BJ (cell line): ENCODE measurements at regions not wholly inside any gene's neighbourhood (a gene's known extent, or its start where the extent isn't known, plus 50 kb on each side); places are given as distances from the start of the nearest gene placed in this dataset.

Experiments
- CTCF ChIA-PET: fragments of 350-600 bp; formaldehyde crosslinking; extraction: SDS; loops from one replicate; lab custom pipeline; 2021; ENCODE audit warnings: antibody characterized with exemption, inconsistent platforms; lab: Yijun Ruan, JAX
- POLR2A ChIA-PET: fragments of 300-600 bp; sonication (Branson Sonifier 250); formaldehyde crosslinking; extraction: SDS; loops from one replicate; lab custom pipeline; 2021; ENCODE audit warnings: antibody characterized with exemption; lab: Charles Lee
- DNase-seq: peaks from one replicate; pipeline ENCODE4 v3.0.0-alpha.2; 2011; ENCODE audit warnings: low read depth
- H3K27me3 ChIP-seq: 2 replicates; pipeline ENCODE4 v1.6.0; 2011; ENCODE audit warnings: low read length; ENCODE audit not compliant: control insufficient read depth, insufficient read depth
- H3K36me3 ChIP-seq: 2 replicates; pipeline ENCODE4 v1.5.1; 2011; ENCODE audit warnings: low read length; ENCODE audit not compliant: control insufficient read depth, insufficient read depth
- H3K4me3 ChIP-seq: 2 replicates; pipeline ENCODE4 v1.5.1; 2011; ENCODE audit warnings: low read depth, mild to moderate bottlenecking, control low read depth, low read length
- TF ChIP-seq, protein P1 (sequence below): IDR thresholded peaks from 2 replicates; pipeline ENCODE4 v1.5.1; 2011; ENCODE audit warnings: low read depth, mild to moderate bottlenecking, control low read depth, inconsistent platforms, low read length, moderate library complexity; ENCODE audit not compliant: insufficient read depth

- DNase-seq, result no peak
- TF ChIP-seq, protein P1, sequence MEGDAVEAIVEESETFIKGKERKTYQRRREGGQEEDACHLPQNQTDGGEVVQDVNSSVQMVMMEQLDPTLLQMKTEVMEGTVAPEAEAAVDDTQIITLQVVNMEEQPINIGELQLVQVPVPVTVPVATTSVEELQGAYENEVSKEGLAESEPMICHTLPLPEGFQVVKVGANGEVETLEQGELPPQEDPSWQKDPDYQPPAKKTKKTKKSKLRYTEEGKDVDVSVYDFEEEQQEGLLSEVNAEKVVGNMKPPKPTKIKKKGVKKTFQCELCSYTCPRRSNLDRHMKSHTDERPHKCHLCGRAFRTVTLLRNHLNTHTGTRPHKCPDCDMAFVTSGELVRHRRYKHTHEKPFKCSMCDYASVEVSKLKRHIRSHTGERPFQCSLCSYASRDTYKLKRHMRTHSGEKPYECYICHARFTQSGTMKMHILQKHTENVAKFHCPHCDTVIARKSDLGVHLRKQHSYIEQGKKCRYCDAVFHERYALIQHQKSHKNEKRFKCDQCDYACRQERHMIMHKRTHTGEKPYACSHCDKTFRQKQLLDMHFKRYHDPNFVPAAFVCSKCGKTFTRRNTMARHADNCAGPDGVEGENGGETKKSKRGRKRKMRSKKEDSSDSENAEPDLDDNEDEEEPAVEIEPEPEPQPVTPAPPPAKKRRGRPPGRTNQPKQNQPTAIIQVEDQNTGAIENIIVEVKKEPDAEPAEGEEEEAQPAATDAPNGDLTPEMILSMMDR, result no peak
- no peaks in the 10 kb centered on the region for H3K36me3 ChIP-seq
- no peak overlapping the region for H3K4me3 ChIP-seq
- CTCF ChIA-PET, result no interaction called here
- no peaks in the 10 kb centered on the region for H3K27me3 ChIP-seq
- POLR2A ChIA-PET, result no interaction called here
Observed at GRCh38 chr21:19031953-19032352, 628.4 kb upstream of the TMPRSS15 start.

- TF ChIP-seq, protein P1, result no peak
- Histone ChIP-seq H3K36me3 (no peaks in the 10 kb centered on the region), H3K27me3 (no peaks in the 10 kb centered on the region), H3K4me3 (no peak overlapping the region)
- ChIA-PET CTCF (no interaction called here), POLR2A (no interaction called here)
- no peak for DNase-seq
Observed at GRCh38 chr21:19034041-19034440, 630.5 kb upstream of the TMPRSS15 start.

DNA sequence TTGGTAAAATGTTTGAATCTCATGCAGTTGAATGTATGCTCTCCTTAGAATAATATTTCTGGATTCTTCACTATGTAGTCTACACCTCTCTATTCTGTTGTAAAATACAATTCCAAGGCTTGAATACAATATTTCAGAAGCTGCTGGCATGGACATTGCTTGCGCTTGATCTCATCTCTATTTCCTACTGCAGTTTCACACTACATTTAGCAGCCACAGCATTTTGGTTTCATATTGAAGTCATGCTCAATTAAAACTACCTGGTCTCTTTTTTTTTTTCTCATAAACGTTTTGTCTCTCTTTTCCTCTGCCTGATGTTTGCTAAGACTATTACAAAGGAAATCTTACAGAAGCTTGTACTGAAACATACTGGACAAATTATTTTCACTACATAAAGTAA is 631.0 kb upstream of the TMPRSS15 start:
- ChIA-PET CTCF (no interaction called here), POLR2A (no interaction called here)
- DNase-seq, result no peak
- TF ChIP-seq, protein P1, result no peak
- H3K36me3 ChIP-seq, result no peaks in the 10 kb centered on the region
- H3K27me3 ChIP-seq, result no peaks in the 10 kb centered on the region
- no peak overlapping the region for H3K4me3 ChIP-seq

GRCh38 chr21:19045876-19046275 is 642.3 kb upstream of the TMPRSS15 start:
- no peak for DNase-seq
- Histone ChIP-seq H3K4me3 (no peak overlapping the region), H3K27me3 (no peaks in the 10 kb centered on the region), H3K36me3 (no peaks in the 10 kb centered on the region)
- TF ChIP-seq, protein P1, result no peak
- POLR2A ChIA-PET, result no interaction called here
- CTCF ChIA-PET, result no interaction called here

GRCh38 chr21:19048098-19048672 is 644.6 kb upstream of the TMPRSS15 start:
- no peak overlapping the region for H3K4me3 ChIP-seq
- POLR2A ChIA-PET, result no interaction called here
- no peaks in the 10 kb centered on the region for H3K36me3 ChIP-seq
- no peaks in the 10 kb centered on the region for H3K27me3 ChIP-seq
- CTCF ChIA-PET, result no interaction called here
- no peak for DNase-seq
- TF ChIP-seq, protein P1, result no peak
